Breast epithelium (tissue), 3 donors: ENCODE measurements at regions not wholly inside any gene's neighbourhood (a gene's known extent, or its start where the extent isn't known, plus 50 kb on each side); places are given as distances from the start of the nearest gene placed in this dataset.

Experiments
- POLR2A ChIP-seq: fragments of 450-650 bp; IDR thresholded peaks from one replicate; pipeline ENCODE4 v1.6.1; 2016; ENCODE audit warnings: antibody characterized with exemption, mild to moderate bottlenecking, moderate library complexity
- POLR2AphosphoS5 ChIP-seq, 3 donors: sonication (generic); formaldehyde crosslinking; IDR thresholded peaks; one replicate each; pipeline ENCODE4 v1.6.1; 2017; ENCODE audit warnings: antibody characterized with exemption in 3 of 3
- TF ChIP-seq, protein P1 (sequence below), 3 donors: fragments of 450-650 bp; IDR thresholded peaks; one replicate each; pipeline ENCODE4 v1.5.1; 2016 to 2017; ENCODE audit warnings: antibody characterized with exemption in 3 of 3, mild to moderate bottlenecking in 3 of 3, moderate library complexity in 3 of 3

DNA sequence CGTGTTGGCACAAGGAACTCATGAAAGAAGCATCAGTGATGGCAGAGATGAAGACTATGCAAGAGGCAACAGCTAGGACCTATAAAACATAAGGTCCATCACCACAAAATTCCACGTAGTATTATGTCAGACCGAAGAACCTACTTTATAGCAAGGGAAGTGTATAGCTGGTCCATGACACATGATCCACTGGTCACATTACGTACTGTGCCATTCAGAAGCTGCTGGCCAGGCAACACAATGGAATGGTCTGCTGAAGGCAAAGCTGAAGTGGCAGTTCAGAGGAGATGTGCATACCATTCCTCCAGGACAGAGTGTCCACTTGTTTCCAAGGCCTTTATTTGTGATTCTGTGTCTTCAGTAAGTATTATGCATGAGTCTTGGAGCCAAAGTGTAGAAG, 215.5 kb upstream of the UGT8 start:
- no peak for TF ChIP-seq POLR2AphosphoS5 (IDR thresholded peaks at IDR 0.05)
- TF ChIP-seq, protein P1, sequence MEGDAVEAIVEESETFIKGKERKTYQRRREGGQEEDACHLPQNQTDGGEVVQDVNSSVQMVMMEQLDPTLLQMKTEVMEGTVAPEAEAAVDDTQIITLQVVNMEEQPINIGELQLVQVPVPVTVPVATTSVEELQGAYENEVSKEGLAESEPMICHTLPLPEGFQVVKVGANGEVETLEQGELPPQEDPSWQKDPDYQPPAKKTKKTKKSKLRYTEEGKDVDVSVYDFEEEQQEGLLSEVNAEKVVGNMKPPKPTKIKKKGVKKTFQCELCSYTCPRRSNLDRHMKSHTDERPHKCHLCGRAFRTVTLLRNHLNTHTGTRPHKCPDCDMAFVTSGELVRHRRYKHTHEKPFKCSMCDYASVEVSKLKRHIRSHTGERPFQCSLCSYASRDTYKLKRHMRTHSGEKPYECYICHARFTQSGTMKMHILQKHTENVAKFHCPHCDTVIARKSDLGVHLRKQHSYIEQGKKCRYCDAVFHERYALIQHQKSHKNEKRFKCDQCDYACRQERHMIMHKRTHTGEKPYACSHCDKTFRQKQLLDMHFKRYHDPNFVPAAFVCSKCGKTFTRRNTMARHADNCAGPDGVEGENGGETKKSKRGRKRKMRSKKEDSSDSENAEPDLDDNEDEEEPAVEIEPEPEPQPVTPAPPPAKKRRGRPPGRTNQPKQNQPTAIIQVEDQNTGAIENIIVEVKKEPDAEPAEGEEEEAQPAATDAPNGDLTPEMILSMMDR (IDR thresholded peaks at IDR 0.05) = no peak
- no peak for TF ChIP-seq POLR2A
